IMR-90 (cell line): ENCODE measurements at regions not wholly inside any gene's neighbourhood (a gene's known extent, or its start where the extent isn't known, plus 50 kb on each side); places are given as distances from the start of the nearest gene placed in this dataset.

ENCODE experiments used
- CHD1 ChIP-seq: IDR thresholded peaks from 2 replicates; pipeline ENCODE4 v1.6.1; 2012; ENCODE audit warnings: low read depth, low read length, improper control_type of control experiment
- POLR2A ChIP-seq: IDR thresholded peaks from 2 replicates; pipeline ENCODE4 v1.6.1; 2012; ENCODE audit warnings: mild to moderate bottlenecking, low read depth, low read length
- TF ChIP-seq, protein P1 (sequence below): conservative IDR thresholded peaks from 2 replicates; pipeline ENCODE4 v1.5.1; 2012; ENCODE audit warnings: mild to moderate bottlenecking, low read depth, low read length, improper control_type of control experiment

DNA sequence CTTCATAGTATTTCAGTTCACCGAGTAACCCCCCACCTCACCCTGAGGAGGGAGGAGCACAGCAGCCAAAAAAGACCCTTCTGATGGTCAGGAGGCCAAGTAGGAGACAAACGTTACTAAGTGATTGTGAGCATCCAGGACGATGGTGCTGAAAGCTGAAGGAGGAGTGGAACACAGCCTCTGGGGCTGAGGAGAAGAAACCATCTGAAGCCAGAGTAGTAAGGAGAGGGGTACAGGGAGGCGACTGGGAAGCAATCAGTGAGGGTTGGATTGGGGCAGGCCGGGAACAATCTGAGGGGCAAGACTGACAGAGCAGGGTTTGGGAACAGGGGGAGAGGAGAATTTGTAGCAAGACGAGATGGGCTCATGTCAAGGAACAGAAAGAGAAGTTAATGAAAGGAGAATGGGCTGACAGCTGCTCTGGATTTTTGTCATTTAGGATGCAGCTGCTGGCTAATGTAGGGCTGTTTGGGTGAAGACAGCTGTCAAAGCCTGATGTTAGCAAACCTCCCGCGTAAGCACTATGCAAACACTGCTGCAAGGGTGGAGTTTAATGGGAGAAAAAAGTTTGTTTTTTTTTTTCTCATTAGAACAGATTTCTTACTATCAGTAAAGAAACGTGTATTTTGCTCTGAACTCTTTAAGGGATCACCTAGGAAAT is 622.2 kb downstream of the EDEM1 start:
- TF ChIP-seq, protein P1, sequence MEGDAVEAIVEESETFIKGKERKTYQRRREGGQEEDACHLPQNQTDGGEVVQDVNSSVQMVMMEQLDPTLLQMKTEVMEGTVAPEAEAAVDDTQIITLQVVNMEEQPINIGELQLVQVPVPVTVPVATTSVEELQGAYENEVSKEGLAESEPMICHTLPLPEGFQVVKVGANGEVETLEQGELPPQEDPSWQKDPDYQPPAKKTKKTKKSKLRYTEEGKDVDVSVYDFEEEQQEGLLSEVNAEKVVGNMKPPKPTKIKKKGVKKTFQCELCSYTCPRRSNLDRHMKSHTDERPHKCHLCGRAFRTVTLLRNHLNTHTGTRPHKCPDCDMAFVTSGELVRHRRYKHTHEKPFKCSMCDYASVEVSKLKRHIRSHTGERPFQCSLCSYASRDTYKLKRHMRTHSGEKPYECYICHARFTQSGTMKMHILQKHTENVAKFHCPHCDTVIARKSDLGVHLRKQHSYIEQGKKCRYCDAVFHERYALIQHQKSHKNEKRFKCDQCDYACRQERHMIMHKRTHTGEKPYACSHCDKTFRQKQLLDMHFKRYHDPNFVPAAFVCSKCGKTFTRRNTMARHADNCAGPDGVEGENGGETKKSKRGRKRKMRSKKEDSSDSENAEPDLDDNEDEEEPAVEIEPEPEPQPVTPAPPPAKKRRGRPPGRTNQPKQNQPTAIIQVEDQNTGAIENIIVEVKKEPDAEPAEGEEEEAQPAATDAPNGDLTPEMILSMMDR = no peak
- no peak for TF ChIP-seq CHD1
- no peak for TF ChIP-seq POLR2A
